ENCODE measurements at regions not wholly inside any gene's neighbourhood (a gene's known extent, or its start where the extent isn't known, plus 50 kb on each side); places are given as distances from the start of the nearest gene placed in this dataset.

DNA sequence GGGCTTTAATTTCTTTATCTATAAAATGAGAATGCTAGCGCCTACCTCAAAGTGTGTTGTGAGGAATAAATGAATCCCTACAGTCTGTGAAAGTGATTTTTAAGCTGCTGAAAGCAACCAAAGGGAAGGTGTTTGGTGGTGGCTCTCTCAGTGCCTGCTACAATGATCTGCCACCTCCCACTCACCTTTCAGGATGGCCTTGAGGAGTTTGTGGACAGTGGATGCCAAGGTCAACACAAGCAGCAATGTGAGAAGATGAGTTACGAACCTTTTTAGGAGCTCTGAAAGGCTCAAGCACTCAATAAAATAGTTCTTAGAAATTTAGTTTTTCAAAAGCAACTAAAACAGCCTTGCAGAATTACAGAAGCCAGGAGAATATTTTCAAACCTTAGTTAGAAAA lies 176.6 kb upstream of the DPT start:
- H3K4me1 ChIP-seq (ENCODE audit: insufficient read depth): peaks cover 2% of the 10 kb centered on the region
- DNase-seq: no peak
- TF ChIP-seq POLR2A (IDR thresholded peaks at IDR 0.05) (no peak), EP300 (IDR thresholded peaks at IDR 0.05) (no peak)
- TF ChIP-seq, protein P1, sequence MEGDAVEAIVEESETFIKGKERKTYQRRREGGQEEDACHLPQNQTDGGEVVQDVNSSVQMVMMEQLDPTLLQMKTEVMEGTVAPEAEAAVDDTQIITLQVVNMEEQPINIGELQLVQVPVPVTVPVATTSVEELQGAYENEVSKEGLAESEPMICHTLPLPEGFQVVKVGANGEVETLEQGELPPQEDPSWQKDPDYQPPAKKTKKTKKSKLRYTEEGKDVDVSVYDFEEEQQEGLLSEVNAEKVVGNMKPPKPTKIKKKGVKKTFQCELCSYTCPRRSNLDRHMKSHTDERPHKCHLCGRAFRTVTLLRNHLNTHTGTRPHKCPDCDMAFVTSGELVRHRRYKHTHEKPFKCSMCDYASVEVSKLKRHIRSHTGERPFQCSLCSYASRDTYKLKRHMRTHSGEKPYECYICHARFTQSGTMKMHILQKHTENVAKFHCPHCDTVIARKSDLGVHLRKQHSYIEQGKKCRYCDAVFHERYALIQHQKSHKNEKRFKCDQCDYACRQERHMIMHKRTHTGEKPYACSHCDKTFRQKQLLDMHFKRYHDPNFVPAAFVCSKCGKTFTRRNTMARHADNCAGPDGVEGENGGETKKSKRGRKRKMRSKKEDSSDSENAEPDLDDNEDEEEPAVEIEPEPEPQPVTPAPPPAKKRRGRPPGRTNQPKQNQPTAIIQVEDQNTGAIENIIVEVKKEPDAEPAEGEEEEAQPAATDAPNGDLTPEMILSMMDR (IDR thresholded peaks at IDR 0.05): no peak
- no peaks in the 10 kb centered on the region for H3K9me3 ChIP-seq
- no peak overlapping the region for H3K27ac ChIP-seq
- H3K27me3 ChIP-seq: no peaks in the 10 kb centered on the region
- WGBS, 3 donors: 88 to 97% (median 93%) methylated on average over 2 of the region's 2 CpGs
- no peaks in the 10 kb centered on the region for H3K36me3 ChIP-seq
- intact Hi-C loops (cut with DNase I): no loop called here
- H3K4me3 ChIP-seq: no peak overlapping the region

DNA sequence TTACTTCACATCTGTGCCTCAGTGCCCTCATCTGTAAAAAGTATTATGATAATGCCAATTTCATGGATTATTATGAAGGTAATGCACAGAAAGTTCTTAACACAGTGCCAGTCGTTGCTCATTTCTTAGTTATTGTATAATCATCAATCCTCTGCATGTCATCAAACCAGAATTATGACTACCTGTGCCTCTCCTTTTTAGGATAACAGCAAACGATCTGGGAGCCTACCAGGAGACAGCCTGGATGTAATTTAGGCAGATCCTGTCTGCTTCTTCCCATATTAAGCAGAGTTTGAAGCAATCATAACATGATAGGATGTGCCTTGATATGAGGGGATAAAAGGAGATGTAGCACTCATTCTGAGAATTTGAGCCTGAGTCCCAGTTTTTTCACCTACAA lies 177.4 kb upstream of the DPT start:
- 77 to 82% (median 77%) methylated on average over 2 of the region's 2 CpGs for WGBS, 3 donors
- no peak for DNase-seq

GRCh38 chr1:168907053-168907452 lies 178.0 kb upstream of the DPT start:
- Histone ChIP-seq H3K27ac (no peak overlapping the region), H3K4me1 (ENCODE audit: insufficient read depth) (peaks cover 2% of the 10 kb centered on the region), H3K9me3 (no peaks in the 10 kb centered on the region), H3K4me3 (no peak overlapping the region), H3K27me3 (no peaks in the 10 kb centered on the region), H3K36me3 (no peaks in the 10 kb centered on the region)
- TF ChIP-seq, protein P1 (IDR thresholded peaks at IDR 0.05): no peak
- TF ChIP-seq POLR2A (IDR thresholded peaks at IDR 0.05) (no peak), EP300 (IDR thresholded peaks at IDR 0.05) (no peak)
- no peak for DNase-seq
- intact Hi-C loops (cut with DNase I): no loop called here
- WGBS, 3 donors: 75 to 86% (median 85%) methylated on average over 5 of the region's 5 CpGs

More for the DNA sequence above, 177.4 kb upstream of the DPT start:
- no peak for TF ChIP-seq POLR2A (IDR thresholded peaks at IDR 0.05)
- TF ChIP-seq, protein P1 (IDR thresholded peaks at IDR 0.05): no peak
- TF ChIP-seq EP300 (IDR thresholded peaks at IDR 0.05): no peak
- Histone ChIP-seq H3K27ac (no peak overlapping the region), H3K9me3 (no peaks in the 10 kb centered on the region), H3K4me1 (ENCODE audit: insufficient read depth) (peaks cover 2% of the 10 kb centered on the region), H3K36me3 (no peaks in the 10 kb centered on the region), H3K4me3 (no peak overlapping the region), H3K27me3 (no peaks in the 10 kb centered on the region)
- intact Hi-C loops (cut with DNase I): no loop called here

GRCh38 chr1:168907786-168908348 lies 178.9 kb upstream of the DPT start:
- no peak for DNase-seq
- no peak overlapping the region for H3K4me3 ChIP-seq
- peaks cover 2% of the 10 kb centered on the region for H3K4me1 ChIP-seq (ENCODE audit: insufficient read depth)
- no peak overlapping the region for H3K27ac ChIP-seq
- no peaks in the 10 kb centered on the region for H3K36me3 ChIP-seq
- H3K27me3 ChIP-seq: no peaks in the 10 kb centered on the region
- TF ChIP-seq, protein P1 (IDR thresholded peaks at IDR 0.05): no peak
- TF ChIP-seq EP300 (IDR thresholded peaks at IDR 0.05) (no peak), POLR2A (IDR thresholded peaks at IDR 0.05) (no peak)
- intact Hi-C loops (cut with DNase I): no loop called here
- H3K9me3 ChIP-seq: no peaks in the 10 kb centered on the region

All from ovary (tissue), 7 donors.